Mucosa of descending colon (tissue), 3 donors: ENCODE measurements at regions not wholly inside any gene's neighbourhood (a gene's known extent, or its start where the extent isn't known, plus 50 kb on each side); places are given as distances from the start of the nearest gene placed in this dataset.

ENCODE experiments used
- ATAC-seq: fragments of 200-7000 bp; cut with Tn5 transposase; one replicate; pipeline ENCODE4 v1.9.1; 2020; ENCODE audit warnings: mild to moderate bottlenecking, moderate library complexity
- DNase-seq, 3 donors: peaks; one replicate each; pipeline ENCODE4 v3.0.0-alpha.2; 2020
- H3K36me3 ChIP-seq: fragments of 200-600 bp; one replicate; pipeline ENCODE4 v1.8.0; 2021; ENCODE audit warnings: low read depth, mild to moderate bottlenecking
- H3K4me1 ChIP-seq: fragments of 200-600 bp; one replicate; pipeline ENCODE4 v1.8.0; 2021; ENCODE audit warnings: low read depth, mild to moderate bottlenecking
- H3K4me3 ChIP-seq: fragments of 200-600 bp; one replicate; pipeline ENCODE4 v1.8.0; 2021; ENCODE audit warnings: mild to moderate bottlenecking
- H3K9me3 ChIP-seq: fragments of 200-600 bp; one replicate; pipeline ENCODE4 v1.8.0; 2021; ENCODE audit warnings: mild to moderate bottlenecking
- intact Hi-C, 2 donors: fragments of 100-400 bp; cut with DNase I in 1 of 2; cut with micrococcal nuclease in 1 of 2; formaldehyde crosslinking; loops; one replicate each; pipeline versions ENCODE4 v1.11.0 to v1.11.1; 2022; cut with DNase I, micrococcal nuclease
- TF ChIP-seq, protein P1 (sequence below): fragments of 200-600 bp; IDR thresholded peaks from one replicate; pipeline ENCODE4 v1.8.0; 2022; ENCODE audit warnings: antibody characterized with exemption, mild to moderate bottlenecking
- donor health status: DM: no; HTN: no; CAD: no; lungs with moderate emphysema.
- donor health status: DM: no; HTN: no; CAD: no.
- donor health status: DM: no; HTN: yes; CAD: no.

- DNase-seq (no peak), ATAC-seq (no peak)
Observed at GRCh38 chr5:31066655-31067328, 126.7 kb upstream of the CDH6 start.

GRCh38 chr5:31064215-31064614, 129.3 kb upstream of the CDH6 start:
- H3K4me3 ChIP-seq: no peak overlapping the region
- TF ChIP-seq, protein P1, sequence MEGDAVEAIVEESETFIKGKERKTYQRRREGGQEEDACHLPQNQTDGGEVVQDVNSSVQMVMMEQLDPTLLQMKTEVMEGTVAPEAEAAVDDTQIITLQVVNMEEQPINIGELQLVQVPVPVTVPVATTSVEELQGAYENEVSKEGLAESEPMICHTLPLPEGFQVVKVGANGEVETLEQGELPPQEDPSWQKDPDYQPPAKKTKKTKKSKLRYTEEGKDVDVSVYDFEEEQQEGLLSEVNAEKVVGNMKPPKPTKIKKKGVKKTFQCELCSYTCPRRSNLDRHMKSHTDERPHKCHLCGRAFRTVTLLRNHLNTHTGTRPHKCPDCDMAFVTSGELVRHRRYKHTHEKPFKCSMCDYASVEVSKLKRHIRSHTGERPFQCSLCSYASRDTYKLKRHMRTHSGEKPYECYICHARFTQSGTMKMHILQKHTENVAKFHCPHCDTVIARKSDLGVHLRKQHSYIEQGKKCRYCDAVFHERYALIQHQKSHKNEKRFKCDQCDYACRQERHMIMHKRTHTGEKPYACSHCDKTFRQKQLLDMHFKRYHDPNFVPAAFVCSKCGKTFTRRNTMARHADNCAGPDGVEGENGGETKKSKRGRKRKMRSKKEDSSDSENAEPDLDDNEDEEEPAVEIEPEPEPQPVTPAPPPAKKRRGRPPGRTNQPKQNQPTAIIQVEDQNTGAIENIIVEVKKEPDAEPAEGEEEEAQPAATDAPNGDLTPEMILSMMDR: no peak
- ATAC-seq (no peak), DNase-seq (no peak)
- H3K4me1 ChIP-seq: no peaks in the 10 kb centered on the region
- no peaks in the 10 kb centered on the region for H3K36me3 ChIP-seq
- no peaks in the 10 kb centered on the region for H3K9me3 ChIP-seq
- intact Hi-C loops: no loop called here

More at GRCh38 chr5:31066655-31067328, 126.7 kb upstream of the CDH6 start:
- no peaks in the 10 kb centered on the region for H3K36me3 ChIP-seq
- H3K9me3 ChIP-seq: no peaks in the 10 kb centered on the region
- H3K4me3 ChIP-seq: no peak overlapping the region
- intact Hi-C loops: no loop called here
- TF ChIP-seq, protein P1: no peak
- H3K4me1 ChIP-seq: no peaks in the 10 kb centered on the region

DNA sequence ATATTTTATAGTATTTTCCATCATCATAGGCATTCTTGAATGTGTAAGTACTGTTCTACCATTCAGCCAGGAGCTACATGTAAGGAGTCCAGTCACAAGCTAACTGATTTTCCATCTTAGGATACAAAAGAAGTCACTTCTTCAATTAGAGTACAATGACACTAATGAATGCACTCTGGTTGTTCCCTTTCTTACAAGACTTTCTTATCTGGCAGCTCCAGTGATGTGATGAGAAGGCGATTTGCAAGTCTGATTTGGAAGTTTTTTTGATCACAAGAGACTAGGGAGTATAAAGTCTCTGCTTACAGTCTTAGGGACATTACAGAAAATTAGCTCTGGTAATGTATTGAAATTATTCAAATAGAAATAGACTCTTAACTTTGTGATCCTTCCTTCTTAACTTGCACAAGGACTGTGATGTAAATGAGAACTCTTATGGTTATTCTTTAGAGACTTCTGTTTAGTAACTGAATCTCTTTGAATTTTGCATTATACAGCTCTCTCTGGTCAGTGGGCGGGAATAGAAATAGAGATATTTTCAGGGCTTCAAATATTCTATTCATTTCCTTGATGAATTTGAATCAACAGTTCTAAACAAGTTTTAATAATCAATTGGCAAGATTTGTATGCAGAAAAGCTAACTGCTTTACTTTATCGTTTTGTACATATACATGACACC, 130.4 kb upstream of the CDH6 start:
- ATAC-seq (no peak), DNase-seq (no peak)
- Histone ChIP-seq H3K36me3 (no peaks in the 10 kb centered on the region), H3K4me3 (no peak overlapping the region), H3K4me1 (no peaks in the 10 kb centered on the region), H3K9me3 (no peaks in the 10 kb centered on the region)
- TF ChIP-seq, protein P1: no peak
- intact Hi-C loops: no loop called here

DNA sequence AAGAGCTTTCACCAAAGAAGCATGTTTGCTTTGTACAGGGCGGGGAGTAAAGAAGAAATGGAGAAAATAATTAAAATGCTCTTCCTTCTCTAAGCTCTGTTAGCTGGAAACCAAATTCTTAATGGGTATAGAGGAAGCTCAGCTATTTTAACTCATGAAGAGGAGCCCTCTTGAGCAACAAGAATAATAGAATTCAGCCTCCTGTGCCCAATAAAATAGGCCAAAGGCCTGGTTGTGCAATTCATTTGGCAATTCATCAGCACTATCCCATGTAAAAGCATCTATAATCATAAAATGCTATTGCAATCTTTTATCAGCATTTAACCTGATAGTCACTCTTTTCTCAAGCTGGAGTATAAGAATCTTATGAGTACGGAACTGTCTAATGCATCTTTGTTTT, 133.6 kb upstream of the CDH6 start:
- ATAC-seq (no peak), DNase-seq (no peak)
- no peak overlapping the region for H3K4me3 ChIP-seq
- H3K9me3 ChIP-seq: no peaks in the 10 kb centered on the region
- intact Hi-C loops: no loop called here
- no peaks in the 10 kb centered on the region for H3K4me1 ChIP-seq
- TF ChIP-seq, protein P1: no peak
- H3K36me3 ChIP-seq: no peaks in the 10 kb centered on the region

DNA sequence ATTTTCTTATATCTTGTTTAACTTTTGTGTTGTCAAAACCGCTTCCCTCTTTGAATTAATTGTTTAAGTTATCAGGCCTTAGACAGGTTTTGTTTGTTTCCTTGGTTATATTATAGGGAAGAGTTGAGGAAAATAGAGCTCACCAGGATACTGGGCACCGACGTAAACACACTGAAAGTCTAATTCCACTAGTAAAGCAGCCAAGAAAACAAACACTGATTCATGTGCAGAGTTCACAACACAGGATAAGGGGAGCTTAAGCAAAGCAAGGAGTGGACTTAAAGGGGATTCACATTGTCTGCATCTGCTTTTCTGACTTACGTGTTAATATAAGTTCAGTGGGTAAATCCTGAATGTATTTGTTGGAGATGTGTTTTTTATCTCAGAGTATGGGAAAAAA, 139.0 kb upstream of the CDH6 start:
- intact Hi-C loops: no loop called here
- ATAC-seq: no peak
- no peak for DNase-seq
- H3K4me3 ChIP-seq: no peak overlapping the region
- TF ChIP-seq, protein P1: no peak
- H3K9me3 ChIP-seq: no peaks in the 10 kb centered on the region
- H3K4me1 ChIP-seq: no peaks in the 10 kb centered on the region
- H3K36me3 ChIP-seq: no peaks in the 10 kb centered on the region
